Activated CD4-positive, alpha-beta T cell treated with anti-CD3 and anti-CD28 coated beads for 24 hours (primary cell): ENCODE measurements at regions not wholly inside any gene's neighbourhood (a gene's known extent, or its start where the extent isn't known, plus 50 kb on each side); places are given as distances from the start of the nearest gene placed in this dataset.
"Not testable (repeated sequence)": the region's sequence is repeated elsewhere in the genome, so short reads cannot be mapped to it uniquely, and the experiment has no call there.

Experiments used
- DNase-seq, 2 donors: peaks; one replicate each; pipeline ENCODE4 v3.0.0-alpha.2; 2020; ENCODE audit warnings: low read depth in 2 of 2

DNA sequence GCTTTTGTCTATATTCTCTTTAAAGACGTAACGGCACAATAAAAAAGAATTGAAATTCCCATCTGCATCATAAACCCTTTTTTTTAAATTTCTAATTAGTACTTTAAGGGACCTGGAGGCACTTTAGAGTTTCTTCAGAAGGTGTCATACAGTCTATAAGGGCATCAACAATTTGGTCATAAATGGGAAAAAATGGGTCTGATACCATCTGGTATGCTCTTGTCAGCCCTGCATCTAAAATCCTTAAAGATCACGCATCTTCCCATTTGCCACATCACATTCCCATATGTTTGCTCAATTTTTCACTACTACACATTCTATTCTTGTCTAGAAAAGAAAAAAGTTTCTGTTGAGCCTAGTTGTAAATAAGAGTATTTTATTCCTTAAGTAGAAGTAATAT lies 53.8 kb downstream of the COX7C start:
- no peak for DNase-seq

DNA sequence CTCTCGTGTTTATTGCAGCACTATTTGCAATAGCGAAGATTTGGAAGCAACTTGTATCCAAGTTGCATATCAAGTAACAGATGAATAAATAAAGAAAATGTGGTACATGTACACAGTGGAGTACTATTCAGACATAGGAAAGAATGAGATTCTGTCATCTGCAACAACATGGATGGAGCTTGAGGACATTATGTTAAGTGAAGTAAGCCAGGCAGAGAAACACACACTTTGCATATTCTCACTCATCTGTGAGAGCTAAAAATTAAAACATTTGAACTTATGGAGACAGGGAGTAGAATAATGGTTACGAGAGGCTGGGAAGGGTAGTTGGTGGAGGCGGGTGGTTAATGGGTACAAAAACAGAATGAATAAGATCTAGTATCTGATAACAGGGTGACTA lies 56.3 kb downstream of the COX7C start:
- DNase-seq = no peak

DNA sequence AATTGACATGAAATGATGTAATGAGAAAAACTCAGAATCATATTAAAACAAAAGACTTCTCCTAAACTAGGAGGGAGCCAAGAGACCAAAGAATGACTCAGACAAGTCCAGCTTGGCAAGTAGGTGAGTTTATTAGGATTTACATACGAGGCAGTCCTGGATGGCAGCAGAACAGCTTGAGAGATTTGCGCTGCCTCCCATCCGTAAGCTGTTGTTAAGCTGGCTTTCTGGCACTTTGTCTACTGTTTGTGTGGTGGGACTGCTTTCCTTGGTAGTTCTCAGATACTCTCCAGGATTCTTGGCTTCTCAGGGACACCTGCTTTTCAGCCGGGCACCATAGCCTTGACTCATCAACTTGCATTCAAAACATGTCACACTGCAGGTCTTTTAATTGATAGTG lies 57.6 kb downstream of the COX7C start:
- no peak for DNase-seq

DNA sequence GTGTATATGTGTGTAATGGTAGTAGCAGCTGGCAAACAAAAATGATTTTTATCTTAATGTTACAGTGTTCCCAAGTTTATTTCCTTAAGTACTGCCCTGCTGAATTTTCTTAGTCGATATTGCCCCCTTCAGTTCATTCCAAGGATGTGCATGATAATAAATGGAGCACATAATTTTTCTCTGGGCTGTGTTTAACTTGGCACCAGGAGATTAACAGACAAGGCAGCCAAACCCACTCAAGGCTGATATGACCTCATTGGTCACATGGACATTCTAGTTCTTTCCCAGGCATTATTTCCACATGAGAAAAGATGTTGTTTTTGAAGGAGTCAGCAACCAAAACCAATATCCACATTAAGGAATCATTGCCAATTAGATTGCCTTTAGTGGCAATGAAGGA lies 61.8 kb downstream of the COX7C start:
- DNase-seq = no peak

DNA sequence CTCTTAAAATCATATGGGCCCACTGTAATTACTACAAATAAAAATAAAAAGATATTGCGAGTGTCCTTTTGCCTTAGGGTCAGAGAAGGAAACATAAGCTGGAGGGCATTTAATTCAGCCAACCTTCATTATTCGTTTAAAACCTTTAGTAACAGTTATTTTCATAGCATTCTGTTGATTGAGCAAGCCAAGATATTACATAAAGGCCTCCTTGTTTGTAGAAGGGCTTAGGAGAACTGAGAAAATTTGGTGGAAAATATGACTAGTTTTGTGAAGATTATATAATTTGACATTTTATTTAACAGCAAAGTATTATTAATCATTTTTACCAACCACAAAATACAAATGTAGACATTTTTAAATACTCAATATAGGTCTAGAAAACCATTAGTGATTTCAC lies 62.2 kb downstream of the COX7C start:
- no peak for DNase-seq

DNA sequence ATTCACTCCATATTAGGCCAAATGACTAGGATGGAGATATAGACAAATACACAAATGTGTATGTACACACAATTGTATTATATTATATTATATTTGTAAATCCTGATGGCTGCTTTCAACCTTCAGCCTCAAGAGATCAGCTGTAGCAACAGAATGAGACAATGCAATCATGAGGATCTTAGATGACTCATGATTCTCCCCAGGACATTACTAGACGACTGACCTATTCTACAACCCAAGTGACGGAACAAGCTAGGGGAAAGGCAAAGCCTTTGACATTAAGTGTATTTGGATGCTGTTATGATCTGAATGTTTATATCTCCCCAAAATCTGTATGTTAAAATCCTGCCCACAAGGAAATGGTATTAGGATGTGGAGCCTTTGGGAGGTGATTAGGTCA lies 66.5 kb downstream of the COX7C start:
- DNase-seq = no peak

DNA sequence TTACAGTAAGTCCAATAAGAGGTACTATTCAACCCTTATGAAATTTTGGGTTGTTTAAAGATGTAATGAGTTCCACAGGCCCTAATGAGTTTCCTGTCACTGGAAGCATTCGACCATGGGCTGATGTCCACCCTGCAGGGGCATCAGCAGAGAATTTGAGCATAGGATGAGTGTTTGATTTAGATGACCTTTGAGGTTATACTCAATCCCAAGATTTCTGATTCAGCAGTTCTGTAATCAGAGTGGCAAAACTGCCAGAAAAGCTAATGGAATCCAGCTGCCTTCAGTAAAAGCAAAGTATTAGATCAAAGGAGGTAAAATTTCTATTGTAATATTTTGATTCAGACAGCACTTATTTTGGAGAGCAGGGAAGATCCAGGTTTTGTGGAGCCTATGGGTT lies 68.3 kb downstream of the COX7C start:
- DNase-seq = no peak

DNA sequence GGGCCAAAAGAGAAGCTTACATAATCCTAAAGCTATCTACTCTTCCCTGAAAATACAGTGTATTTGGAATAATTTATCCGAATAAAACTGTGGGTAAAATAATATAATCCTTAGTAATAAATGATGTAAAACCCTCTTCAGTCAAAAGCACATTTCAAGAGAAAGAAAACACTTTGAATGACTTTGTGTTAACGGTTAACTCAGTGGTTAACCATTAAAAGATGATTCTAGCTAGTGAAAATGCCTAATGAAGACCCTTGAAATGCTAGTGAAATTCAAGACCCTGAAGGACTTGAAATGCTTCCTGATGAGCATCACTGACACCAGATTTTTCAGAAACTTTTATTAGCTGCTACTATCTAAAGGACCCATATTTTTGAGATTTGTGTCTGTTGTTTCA lies 70.7 kb downstream of the COX7C start:
- no peak for DNase-seq

DNA sequence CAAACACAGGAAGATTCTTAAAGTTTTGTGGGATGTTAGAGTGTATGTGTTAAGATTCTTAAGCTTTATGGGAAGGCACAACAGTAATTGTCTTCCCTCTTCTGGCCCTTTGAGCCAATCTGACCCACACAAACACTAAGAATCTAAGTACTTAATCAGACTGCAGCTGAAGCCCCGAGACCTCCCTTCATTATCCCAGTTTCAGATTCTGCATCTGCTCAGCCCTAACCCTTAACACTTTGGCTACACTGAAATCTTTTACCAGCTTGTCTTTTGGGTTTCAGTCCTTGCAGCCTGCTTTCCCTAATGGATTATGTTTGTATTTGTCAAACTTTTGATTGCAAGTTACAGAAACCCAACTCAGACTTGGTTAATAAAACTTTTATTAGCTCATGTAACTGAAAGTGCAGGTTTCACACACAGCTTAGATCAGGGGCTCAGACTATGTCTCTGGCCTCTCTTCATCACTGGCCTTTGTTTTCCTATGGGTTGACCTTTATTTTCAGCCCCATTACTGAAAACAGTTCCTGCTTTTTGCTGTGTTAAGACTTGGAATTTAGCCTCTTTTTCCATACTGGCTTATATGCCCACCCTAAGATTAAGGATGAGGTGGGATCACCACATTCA lies 71.5 kb downstream of the COX7C start:
- DNase-seq = no peak

DNA sequence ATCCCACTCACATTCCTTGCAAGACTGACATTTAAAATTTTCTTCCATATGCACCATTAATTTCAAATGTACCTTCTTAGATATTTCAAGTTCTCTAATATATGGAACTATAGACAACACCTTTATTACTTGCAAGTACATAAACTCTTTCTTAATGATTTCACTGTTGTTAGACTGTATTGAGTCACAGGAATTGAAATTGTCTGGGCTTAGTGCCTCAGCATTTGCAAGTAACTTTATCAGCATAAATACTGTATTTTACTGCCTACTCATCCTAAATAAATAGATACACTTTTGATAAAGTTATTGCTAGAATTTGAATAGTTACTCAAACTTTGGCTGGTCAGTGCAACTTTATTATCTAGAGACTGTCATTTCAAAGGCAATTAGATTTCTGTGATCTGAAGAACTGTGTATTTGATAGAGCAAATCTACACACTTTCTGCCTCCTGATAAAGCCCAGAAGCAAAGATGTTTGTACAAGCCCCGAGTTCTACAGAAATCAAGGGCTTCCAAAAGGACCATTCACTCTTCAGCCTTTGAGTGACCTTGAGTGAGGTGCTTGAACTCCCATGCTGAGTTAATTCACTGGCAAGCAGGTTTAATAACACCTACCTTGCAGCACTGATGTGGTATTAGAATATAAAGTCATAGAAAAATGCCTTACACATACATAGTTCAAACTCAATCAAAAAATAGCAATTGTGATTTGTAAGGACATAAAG lies 91.6 kb downstream of the COX7C start:
- DNase-seq = no peak

DNA sequence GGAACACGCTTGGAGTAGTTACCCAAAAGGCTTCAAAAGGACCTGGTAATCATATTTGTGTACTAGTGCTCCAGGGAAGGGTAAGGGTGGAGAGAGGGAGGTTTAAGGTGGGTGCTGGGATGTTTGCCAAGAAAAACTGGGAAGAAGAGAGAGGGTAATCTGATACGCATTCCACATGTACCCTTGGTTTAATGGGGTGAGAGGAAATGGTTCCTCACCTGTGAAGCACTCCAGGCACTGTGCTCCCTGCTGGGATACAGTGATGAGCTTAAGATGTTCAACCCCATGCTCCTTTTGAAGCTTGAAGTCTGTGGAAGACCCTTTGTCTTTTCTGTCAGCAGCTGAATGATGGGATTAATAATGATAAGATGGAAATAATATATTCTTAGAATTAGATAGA lies 98.4 kb downstream of the COX7C start:
- no peak for DNase-seq

DNA sequence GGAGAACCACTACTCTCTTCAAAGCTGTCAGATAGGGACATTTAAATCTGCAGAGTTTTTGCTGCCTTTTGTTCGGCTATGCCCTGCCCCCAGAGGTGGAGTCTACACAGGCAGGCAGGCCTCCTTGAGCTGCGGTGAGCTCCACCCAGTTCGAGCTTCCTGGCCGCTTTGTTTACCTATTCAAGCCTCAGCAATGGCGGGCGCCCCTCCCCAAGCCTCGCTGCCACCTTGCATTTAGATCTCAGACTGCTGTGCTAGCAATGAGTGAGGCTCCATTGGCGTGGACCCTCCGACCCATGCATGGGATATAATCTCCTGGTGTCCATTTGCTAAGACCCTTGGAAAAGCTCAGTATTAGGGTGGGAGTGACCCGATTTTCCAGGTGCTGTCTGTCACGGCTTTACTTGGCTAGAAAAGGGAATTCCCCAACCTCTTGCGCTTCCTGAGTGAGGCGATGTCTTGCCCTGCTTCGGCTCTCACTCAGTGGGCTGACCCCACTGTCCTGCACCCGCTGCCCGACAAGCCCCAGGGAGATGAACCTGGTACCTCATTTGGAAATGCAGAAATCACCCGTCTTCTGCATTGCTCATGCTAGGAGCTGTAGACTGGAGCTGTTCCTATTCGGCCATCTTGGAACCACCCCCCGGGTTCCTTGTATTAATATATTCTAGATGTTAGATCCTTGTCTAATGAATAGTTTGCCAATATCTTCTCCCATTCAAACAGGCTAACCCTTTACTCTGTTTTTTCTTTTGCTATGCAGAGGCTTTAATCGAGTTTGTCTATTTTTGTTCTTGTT lies 113.8 kb downstream of the COX7C start:
- DNase-seq = not testable (repeated sequence)

DNA sequence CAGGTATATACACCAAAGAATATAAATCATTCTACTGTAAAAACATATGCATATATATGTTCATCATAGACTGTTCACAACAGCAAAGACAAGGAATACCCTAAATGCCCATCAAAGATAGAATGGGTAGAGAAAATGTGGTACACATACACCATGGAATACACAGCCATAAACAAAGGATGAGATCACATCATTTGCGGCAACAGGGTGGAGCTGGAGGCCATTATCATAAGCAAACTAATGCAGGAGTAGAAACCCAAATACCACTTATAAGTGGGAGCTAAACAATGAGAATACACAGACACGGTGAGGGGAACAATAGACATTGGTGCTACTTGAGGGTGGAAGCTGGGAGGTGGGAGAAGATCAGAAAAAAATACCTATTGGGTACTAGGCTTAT lies 117.6 kb downstream of the COX7C start:
- DNase-seq = no peak

DNA sequence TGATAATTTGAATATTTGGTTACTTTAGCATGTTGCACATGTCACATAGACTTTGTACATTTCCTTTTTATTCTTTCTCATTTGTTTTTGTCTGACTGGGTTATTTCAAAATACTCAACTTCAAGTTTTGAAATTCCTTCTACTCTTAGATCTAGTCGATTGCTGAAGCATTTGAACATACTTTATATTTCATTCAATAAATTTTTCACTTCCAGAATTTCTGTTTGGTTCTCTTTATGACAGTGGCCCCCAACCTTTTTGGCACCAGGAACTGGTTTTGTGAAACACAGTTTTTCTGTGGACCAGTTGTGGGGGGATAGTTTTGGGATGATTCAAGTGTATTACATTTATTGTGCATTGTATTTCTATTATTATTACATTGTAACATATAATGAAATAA lies 119.8 kb downstream of the COX7C start:
- DNase-seq = no peak

DNA sequence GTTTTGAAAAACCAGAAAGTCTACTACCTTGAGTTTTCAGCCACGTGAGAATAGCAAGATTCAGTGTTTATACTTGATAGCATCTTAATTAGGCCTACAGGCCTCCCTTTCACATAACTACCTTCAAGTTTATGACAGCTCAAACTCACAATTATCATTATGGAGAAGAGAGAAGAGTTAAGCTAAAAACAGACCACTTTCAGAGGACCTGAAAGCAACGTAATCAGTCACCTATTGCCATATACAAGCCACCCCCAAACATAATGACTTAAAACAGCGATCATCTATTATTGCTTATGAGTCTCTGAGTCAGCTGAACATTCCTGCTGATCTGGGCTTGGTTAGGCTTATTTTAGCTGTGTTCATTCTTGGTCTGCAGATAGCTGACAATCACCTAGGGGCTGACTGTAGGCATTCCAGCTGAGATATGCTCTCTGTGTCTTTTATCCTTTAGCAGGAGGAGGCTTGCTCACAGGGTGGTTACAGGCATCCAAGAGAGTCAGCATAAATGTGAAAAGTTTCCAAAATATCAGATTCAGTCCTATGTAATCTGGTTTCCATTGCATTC lies 130.9 kb downstream of the COX7C start:
- no peak for DNase-seq

DNA sequence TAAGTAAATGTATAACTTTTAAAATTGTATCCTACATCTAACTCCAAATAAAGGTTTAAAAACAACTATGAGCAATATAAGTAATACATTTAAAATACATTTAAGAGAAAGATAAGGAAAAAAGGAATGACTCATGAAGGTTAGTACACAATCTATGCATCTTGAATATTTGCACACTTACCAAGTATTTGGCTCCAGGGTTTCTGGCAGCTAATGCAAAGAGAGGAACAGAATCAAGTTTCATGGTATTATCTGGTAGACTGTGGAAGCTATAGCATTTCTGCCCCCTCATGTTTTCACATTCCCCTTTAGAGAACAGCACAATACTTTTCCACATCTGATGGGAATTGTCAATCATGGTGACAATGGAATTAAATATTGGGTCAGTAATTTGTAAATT lies 132.1 kb downstream of the COX7C start:
- no peak for DNase-seq

DNA sequence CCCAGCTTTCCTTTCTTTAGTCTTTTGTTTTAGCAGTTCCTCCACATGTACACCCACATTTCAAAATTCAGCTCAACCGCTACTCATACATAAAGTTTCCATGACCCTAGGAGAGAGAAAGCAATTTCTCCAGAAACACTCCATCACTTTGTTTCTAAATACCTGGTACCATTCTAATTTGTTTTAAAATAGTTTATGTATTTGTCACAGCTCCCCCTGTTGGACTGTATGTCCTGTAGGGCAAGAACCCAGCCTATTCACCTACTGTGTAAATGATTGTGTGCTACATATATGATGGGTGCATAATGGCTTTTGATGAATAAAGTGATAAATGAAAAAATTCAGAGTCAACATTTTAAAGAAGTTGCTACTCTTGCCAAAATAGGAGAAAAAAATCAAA lies 139.1 kb downstream of the COX7C start:
- no peak for DNase-seq

DNA sequence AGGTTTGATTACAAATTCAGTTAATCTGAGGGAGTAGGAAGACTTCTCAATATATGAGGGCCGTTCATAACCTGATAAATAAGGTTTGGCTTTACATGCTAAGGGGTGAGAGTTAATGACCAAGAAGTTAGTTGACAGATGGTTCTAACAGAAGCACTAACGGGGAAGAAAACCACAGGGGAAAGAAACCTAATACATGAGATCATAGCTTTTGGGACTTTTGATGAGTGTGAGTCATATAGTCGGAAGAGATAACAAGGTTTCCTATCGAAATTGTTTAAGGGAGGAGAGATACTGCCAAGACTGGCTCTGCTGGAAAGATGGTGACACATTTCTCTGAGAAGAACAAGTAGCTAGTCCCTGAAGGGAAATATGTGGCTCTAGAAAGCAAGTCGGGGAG lies 140.1 kb downstream of the COX7C start:
- no peak for DNase-seq

DNA sequence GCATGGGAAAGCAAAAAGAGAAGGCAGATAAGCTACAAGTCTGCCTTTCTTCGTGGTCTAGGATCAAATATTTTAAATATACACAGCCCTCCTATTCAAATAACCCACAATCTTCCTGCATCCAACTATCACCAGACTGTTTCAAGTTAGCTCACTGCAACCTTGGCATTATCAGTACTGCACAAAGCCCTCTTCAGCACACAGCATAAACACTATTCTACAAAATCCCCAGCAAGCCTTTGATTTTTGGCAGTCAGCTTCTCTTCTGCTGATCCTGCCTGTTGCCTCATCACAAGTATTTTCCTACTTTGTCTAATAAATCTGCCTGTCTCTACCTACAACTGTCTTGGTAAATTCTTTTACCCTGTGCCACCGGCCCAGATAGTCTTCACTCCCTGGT lies 142.9 kb downstream of the COX7C start:
- no peak for DNase-seq

DNA sequence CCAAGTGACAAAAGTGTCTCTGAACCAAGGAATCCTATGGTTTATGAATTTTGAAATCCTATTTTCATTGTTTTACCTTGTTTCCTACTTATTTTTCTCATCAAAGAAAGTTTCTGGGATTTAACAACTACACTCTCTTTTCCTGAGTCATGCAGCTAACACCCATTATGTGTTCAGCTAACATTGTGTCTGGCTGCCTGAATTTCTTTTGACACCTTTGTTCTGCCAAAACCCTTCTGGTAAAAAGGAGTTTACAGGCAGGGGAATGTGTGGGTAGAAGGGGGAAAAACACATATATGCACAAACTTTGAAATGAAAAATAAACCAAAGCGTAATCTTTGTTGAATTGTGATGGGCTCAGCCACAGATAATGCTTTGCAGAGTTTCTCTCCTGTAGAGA lies 146.2 kb downstream of the COX7C start:
- no peak for DNase-seq

DNA sequence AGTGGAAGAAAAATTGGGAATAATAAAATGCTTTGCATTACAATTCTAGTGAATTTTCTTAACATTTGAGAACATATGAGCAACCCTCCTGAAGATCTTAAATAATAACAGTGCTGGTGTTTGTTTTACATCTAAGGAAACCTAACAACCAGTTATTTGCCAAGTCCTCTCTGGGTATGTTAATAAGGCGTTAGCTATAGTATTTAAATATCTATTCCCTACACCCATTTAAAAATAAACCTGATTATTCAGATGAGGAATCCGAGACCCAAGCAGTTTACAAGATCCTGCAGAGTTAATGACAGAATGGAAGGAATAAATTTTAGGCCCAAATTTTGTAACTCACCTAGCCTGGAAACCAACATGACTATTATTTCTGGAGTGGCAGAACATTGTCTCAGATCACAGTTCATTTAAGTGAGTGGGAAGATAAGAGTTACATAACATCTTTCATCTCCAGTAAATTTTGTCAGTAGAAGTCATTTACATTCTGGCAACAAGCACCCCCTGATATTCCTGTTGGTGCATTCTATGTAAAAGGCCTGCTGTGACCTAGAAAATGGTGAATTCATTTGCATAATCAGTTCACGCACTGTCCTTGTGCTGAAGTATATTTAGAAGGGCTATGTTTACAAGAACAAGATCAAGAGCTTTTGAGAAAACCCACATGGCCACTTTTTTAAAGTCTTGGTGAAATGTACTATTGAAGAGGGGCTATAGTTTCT lies 148.2 kb downstream of the COX7C start:
- DNase-seq = no peak

DNA sequence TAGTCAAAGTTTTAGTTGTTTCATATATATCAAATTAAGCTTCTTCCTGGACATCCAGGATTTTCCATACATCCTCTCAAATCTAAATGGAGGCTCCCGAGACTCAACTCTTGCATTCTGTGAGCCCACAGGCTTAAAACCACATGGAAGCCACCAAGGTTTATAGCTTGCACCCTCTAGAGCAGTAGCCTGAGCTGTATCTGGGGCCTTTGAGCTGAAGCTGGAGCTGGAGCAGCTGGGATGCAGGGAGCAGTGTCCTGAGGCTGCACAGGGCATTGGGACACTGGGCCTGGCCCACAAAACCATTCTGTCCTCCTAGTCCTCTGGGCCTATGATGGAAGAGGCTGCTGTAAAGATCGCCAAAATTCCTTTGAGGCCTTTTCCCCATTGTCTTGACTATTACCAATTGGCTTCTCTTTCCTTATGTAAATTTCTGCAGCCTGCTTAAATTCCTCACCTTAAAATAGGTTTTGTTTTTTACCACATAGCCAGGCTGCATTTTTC lies 151.0 kb downstream of the COX7C start:
- no peak for DNase-seq
